SK-N-SH (cell line): ENCODE measurements at regions not wholly inside any gene's neighbourhood (a gene's known extent, or its start where the extent isn't known, plus 50 kb on each side); places are given as distances from the start of the nearest gene placed in this dataset.

ENCODE experiments used
- CHD2 ChIP-seq: fragments of 150-350 bp; IDR thresholded peaks from 2 replicates; pipeline ENCODE4 v1.6.1; 2018; ENCODE audit warnings: low read length; ENCODE audit not compliant: partially characterized antibody
- FOXJ3 ChIP-seq: sonication (generic); formaldehyde crosslinking; IDR thresholded peaks from 2 replicates; pipeline ENCODE4 v1.5.1; 2020; ENCODE audit warnings: mild to moderate bottlenecking, missing genetic modification reagents
- GABPA ChIP-seq: IDR thresholded peaks from 2 replicates; pipeline ENCODE4 v1.4.0; 2012; ENCODE audit warnings: low read depth, mild to moderate bottlenecking
- NRF1 ChIP-seq: IDR thresholded peaks from 2 replicates; pipeline ENCODE4 v1.6.1; 2012; ENCODE audit warnings: low read depth, mild to moderate bottlenecking, low read length
- TF ChIP-seq, protein P1 (sequence below): fragments of 200-600 bp; sonication (generic); IDR thresholded peaks from 2 replicates; pipeline ENCODE4 v1.6.1; 2017; ENCODE audit warnings: antibody characterized with exemption, mild to moderate bottlenecking, moderate library complexity
- TF ChIP-seq, protein P2 (sequence below): fragments of 150-350 bp; IDR thresholded peaks from 2 replicates; pipeline ENCODE4 v1.6.1; 2017; ENCODE audit warnings: antibody characterized with exemption, low read length, low read depth, borderline replicate concordance

DNA sequence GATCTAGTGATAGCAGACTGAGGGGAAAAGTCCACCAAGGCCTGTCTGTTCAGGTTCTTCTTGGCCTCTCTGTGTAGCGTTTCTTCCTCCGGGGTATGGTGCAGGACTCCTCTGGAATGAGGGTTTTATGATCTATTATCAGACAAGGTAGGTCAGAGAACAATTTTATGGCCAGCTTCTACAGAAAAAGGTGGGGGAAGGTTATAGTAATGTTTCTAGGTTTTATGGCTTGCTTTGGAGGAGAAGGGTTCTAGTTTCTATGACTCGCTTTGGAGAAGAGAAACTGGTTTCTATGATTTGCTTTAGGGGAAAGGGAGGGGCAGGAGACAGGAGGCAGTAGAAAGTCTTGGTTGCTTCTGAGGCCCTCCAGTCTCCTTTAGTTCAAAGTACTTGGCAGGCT, 144.8 kb upstream of the LAMA2 start:
- TF ChIP-seq FOXJ3 (CRISPR knock-in tag) (no peak), GABPA (no peak), CHD2 (no peak), NRF1 (no peak)
- TF ChIP-seq, protein P1, sequence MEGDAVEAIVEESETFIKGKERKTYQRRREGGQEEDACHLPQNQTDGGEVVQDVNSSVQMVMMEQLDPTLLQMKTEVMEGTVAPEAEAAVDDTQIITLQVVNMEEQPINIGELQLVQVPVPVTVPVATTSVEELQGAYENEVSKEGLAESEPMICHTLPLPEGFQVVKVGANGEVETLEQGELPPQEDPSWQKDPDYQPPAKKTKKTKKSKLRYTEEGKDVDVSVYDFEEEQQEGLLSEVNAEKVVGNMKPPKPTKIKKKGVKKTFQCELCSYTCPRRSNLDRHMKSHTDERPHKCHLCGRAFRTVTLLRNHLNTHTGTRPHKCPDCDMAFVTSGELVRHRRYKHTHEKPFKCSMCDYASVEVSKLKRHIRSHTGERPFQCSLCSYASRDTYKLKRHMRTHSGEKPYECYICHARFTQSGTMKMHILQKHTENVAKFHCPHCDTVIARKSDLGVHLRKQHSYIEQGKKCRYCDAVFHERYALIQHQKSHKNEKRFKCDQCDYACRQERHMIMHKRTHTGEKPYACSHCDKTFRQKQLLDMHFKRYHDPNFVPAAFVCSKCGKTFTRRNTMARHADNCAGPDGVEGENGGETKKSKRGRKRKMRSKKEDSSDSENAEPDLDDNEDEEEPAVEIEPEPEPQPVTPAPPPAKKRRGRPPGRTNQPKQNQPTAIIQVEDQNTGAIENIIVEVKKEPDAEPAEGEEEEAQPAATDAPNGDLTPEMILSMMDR: no peak
- TF ChIP-seq, protein P2, sequence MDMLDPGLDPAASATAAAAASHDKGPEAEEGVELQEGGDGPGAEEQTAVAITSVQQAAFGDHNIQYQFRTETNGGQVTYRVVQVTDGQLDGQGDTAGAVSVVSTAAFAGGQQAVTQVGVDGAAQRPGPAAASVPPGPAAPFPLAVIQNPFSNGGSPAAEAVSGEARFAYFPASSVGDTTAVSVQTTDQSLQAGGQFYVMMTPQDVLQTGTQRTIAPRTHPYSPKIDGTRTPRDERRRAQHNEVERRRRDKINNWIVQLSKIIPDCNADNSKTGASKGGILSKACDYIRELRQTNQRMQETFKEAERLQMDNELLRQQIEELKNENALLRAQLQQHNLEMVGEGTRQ: no peak
